Body of pancreas (tissue), 4 donors: ENCODE measurements at regions not wholly inside any gene's neighbourhood (a gene's known extent, or its start where the extent isn't known, plus 50 kb on each side); places are given as distances from the start of the nearest gene placed in this dataset.

Source experiments
- ATAC-seq: fragments of 150-250 bp; one replicate; pipeline ENCODE4 v1.9.1; 2016
- DNase-seq, 4 donors: peaks; one replicate each; pipeline ENCODE4 v3.0.0-alpha.2; 2019
- H3K27ac ChIP-seq, 4 donors: fragments of 200-600 bp; sonication (generic); 1 replicate in 3 of 4; 2 replicates in 1 of 4; pipeline versions ENCODE4 v1.5.1 to v1.6.1; 2016 to 2019; ENCODE audit warnings: mild to moderate bottlenecking in 1 of 4, mixed read lengths in 1 of 4, moderate library complexity in 1 of 4
- H3K27me3 ChIP-seq, 2 donors: fragments of 200-600 bp; sonication (generic); one replicate each; pipeline ENCODE4 v1.6.0; 2016; ENCODE audit warnings: mild to moderate bottlenecking in 1 of 2
- H3K36me3 ChIP-seq, 2 donors: fragments of 200-600 bp; sonication (generic); replicated peaks in 1 of 2; 2 replicates each; pipeline ENCODE4 v1.5.1; 2016; ENCODE audit warnings: low read depth in 2 of 2; ENCODE audit not compliant: insufficient read depth in 1 of 2
- H3K4me1 ChIP-seq: fragments of 200-600 bp; sonication (generic); one replicate; pipeline ENCODE4 v1.6.0; 2016
- H3K4me3 ChIP-seq, 2 donors: fragments of 200-600 bp; sonication (generic); 1 replicate in 1 of 2; 2 replicates in 1 of 2; pipeline ENCODE4 v1.5.1; 2016 to 2019
- H3K9me3 ChIP-seq, 3 donors: fragments of 200-600 bp; sonication (generic); 1 replicate in 2 of 3; 2 replicates in 1 of 3; pipeline ENCODE4 v1.5.1; 2016
- POLR2A ChIP-seq, 3 donors: fragments of 450-650 bp; IDR thresholded peaks; one replicate each; pipeline ENCODE4 v1.6.1; 2016; ENCODE audit warnings: antibody characterized with exemption in 3 of 3, mild to moderate bottlenecking in 2 of 3
- WGBS, 2 donors: methylation state at CpG; one replicate each; pipeline ENCODE4 v1.1.5; 2017; 5-methylcytosine and 5-hydroxymethylcytosine counted together
- intact Hi-C: fragments of 100-400 bp; cut with DNase I; formaldehyde crosslinking; loops from one replicate; pipeline ENCODE4 v1.15.1; 2023
- TF ChIP-seq, protein P1 (sequence below), 7 experiments: fragments of 450-650 bp in 4 of 7; fragments of 200-600 bp in 3 of 7; sonication (generic) in 3 of 7; IDR thresholded peaks; one replicate each; pipeline ENCODE4 v1.5.1; 2016 to 2019; ENCODE audit warnings: antibody characterized with exemption in 7 of 7

- no peak overlapping the region for H3K27ac ChIP-seq
- no peak overlapping the region for H3K4me3 ChIP-seq
- H3K9me3 ChIP-seq = no peaks in the 10 kb centered on the region
- H3K27me3 ChIP-seq = no peaks in the 10 kb centered on the region
- 60 to 63% methylated on average over 6 of the region's 6 CpGs for WGBS, 2 donors
- H3K4me1 ChIP-seq = no peaks in the 10 kb centered on the region
- intact Hi-C loops = no loop called here
- TF ChIP-seq, protein P1, sequence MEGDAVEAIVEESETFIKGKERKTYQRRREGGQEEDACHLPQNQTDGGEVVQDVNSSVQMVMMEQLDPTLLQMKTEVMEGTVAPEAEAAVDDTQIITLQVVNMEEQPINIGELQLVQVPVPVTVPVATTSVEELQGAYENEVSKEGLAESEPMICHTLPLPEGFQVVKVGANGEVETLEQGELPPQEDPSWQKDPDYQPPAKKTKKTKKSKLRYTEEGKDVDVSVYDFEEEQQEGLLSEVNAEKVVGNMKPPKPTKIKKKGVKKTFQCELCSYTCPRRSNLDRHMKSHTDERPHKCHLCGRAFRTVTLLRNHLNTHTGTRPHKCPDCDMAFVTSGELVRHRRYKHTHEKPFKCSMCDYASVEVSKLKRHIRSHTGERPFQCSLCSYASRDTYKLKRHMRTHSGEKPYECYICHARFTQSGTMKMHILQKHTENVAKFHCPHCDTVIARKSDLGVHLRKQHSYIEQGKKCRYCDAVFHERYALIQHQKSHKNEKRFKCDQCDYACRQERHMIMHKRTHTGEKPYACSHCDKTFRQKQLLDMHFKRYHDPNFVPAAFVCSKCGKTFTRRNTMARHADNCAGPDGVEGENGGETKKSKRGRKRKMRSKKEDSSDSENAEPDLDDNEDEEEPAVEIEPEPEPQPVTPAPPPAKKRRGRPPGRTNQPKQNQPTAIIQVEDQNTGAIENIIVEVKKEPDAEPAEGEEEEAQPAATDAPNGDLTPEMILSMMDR (IDR thresholded peaks at IDR 0.05) = no peak
- no peak for DNase-seq
- ATAC-seq = no peak
- H3K36me3 ChIP-seq = no peaks in the 10 kb centered on the region
Observed at GRCh38 chr10:130664526-130664925, 528.3 kb downstream of the GLRX3 start.

GRCh38 chr10:130666215-130666614 is 530.0 kb downstream of the GLRX3 start:
- H3K36me3 ChIP-seq = no peaks in the 10 kb centered on the region
- no peaks in the 10 kb centered on the region for H3K4me1 ChIP-seq
- no peak for TF ChIP-seq POLR2A (IDR thresholded peaks at IDR 0.05)
- TF ChIP-seq, protein P1 (IDR thresholded peaks at IDR 0.05) = no peak
- no peaks in the 10 kb centered on the region for H3K9me3 ChIP-seq
- intact Hi-C loops = no loop called here
- no peak overlapping the region for H3K27ac ChIP-seq
- no peaks in the 10 kb centered on the region for H3K27me3 ChIP-seq
- ATAC-seq (no peak), DNase-seq (no peak)
- H3K4me3 ChIP-seq = no peak overlapping the region
- 68 to 80% methylated on average over 9 of the region's 9 CpGs for WGBS, 2 donors

DNA sequence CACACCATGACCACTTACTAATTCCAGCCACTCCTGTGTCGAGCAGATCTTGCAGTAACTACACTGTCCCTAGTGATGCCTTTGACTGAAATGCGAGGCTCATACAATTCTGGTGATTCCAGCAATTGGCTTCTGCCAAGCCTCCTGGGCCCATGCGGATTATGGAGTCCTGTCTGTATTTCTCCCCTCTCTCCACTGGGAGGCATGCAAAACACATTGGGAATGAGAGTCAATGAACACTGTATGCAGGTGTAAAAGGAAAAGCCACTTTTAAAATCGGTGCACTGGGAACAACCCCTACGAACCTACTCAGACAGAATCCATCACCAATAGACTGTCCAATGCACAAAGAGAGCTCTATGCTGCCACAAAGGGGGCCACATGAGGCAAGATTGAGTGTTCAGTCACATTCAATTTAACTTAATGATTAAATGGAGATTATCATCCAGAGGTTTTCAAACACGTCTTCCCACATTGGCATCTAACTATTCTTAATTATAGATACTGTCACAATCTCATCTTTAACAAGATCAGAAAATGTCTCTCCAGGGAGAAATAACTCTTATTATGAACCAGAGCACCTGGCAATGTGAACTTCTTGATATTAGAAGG is 550.6 kb downstream of the GLRX3 start:
- 8 to 15% methylated on average over 6 of the region's 6 CpGs for WGBS, 2 donors
- H3K4me1 ChIP-seq = no peaks in the 10 kb centered on the region
- no peaks in the 10 kb centered on the region for H3K9me3 ChIP-seq
- H3K27me3 ChIP-seq = no peaks in the 10 kb centered on the region
- no peak overlapping the region for H3K27ac ChIP-seq
- DNase-seq = peak; percentile 21 to 50 (median 39)
- H3K4me3 ChIP-seq = no peak overlapping the region
- no peak for TF ChIP-seq POLR2A (IDR thresholded peaks at IDR 0.05)
- TF ChIP-seq, protein P1 (IDR thresholded peaks at IDR 0.05) = peak; percentile 23 to 72 (median 59)
- no peaks in the 10 kb centered on the region for H3K36me3 ChIP-seq
- ATAC-seq = peak; percentile 42
- intact Hi-C loops = no loop called here

DNA sequence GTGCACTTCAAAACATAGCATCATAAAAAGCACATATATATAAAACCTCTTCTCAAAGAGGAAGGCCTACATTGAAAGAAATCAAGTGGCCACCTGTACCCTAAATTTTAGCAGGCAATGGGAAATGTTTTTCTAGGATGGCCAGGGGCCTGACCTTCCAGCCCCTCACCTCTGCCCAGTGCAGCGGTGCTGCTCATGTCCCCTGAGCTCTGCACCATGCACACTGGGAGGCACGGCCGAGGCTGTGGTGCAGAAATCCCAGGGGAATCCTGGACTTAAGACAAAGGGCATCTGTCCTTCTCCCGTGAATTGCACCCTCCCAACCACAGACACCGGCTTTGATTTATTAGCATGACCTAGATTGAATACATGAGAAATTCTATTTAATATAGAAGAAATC is 551.4 kb downstream of the GLRX3 start:
- intact Hi-C loops = no loop called here
- ATAC-seq (no peak), DNase-seq (no peak)
- Histone ChIP-seq H3K36me3 (no peaks in the 10 kb centered on the region), H3K4me3 (no peak overlapping the region), H3K9me3 (no peaks in the 10 kb centered on the region), H3K27ac (no peak overlapping the region), H3K4me1 (no peaks in the 10 kb centered on the region), H3K27me3 (no peaks in the 10 kb centered on the region)
- WGBS, 2 donors = 53 to 56% methylated on average over 2 to 5 of the region's 5 CpGs
- no peak for TF ChIP-seq POLR2A (IDR thresholded peaks at IDR 0.05)
- TF ChIP-seq, protein P1 (IDR thresholded peaks at IDR 0.05) = no peak
